HG03460 (cell line): ENCODE measurements at regions not wholly inside any gene's neighbourhood (a gene's known extent, or its start where the extent isn't known, plus 50 kb on each side); places are given as distances from the start of the nearest gene placed in this dataset.
"Not testable (repeated sequence)": the region's sequence is repeated elsewhere in the genome, so short reads cannot be mapped to it uniquely, and the experiment has no call there.

Source experiments
- ATAC-seq: cut with Tn5 transposase; IDR thresholded peaks from one replicate; pipeline ENCODE4 v1.9.1; 2021; ENCODE audit not compliant: unreplicated experiment

- no peak for ATAC-seq
Measured at GRCh38 chr13:44676534-44676933, 100.4 kb upstream of the TSC22D1 start.

- ATAC-seq: no peak
Measured at GRCh38 chr13:44669534-44669933, 93.4 kb upstream of the TSC22D1 start.

GRCh38 chr13:44668688-44669087, 92.6 kb upstream of the TSC22D1 start:
- ATAC-seq: no peak

- ATAC-seq: no peak
Measured at GRCh38 chr13:44667943-44668342, 91.8 kb upstream of the TSC22D1 start.

GRCh38 chr13:44666538-44666937, 90.4 kb upstream of the TSC22D1 start:
- not testable (repeated sequence) for ATAC-seq

- no peak for ATAC-seq
Measured at GRCh38 chr13:44664308-44664707, 88.2 kb upstream of the TSC22D1 start.

- ATAC-seq: no peak
Measured at GRCh38 chr13:44662515-44662914, 86.4 kb upstream of the TSC22D1 start.

GRCh38 chr13:44661936-44662335, 85.8 kb upstream of the TSC22D1 start:
- ATAC-seq: no peak

GRCh38 chr13:44660050-44660449, 83.9 kb upstream of the TSC22D1 start:
- ATAC-seq: no peak

GRCh38 chr13:44652962-44653660, 77.0 kb upstream of the TSC22D1 start:
- ATAC-seq: no peak

- no peak for ATAC-seq
Measured at GRCh38 chr13:44652168-44652567, 76.0 kb upstream of the TSC22D1 start.

- no peak for ATAC-seq
Measured at GRCh38 chr13:44651724-44652123, 75.6 kb upstream of the TSC22D1 start.

GRCh38 chr13:44651209-44651608, 75.1 kb upstream of the TSC22D1 start:
- ATAC-seq: no peak

- no peak for ATAC-seq
Measured at GRCh38 chr13:44649834-44650233, 73.7 kb upstream of the TSC22D1 start.

- peak; percentile 65 for ATAC-seq
Measured at GRCh38 chr13:44649104-44649428, 72.9 kb upstream of the TSC22D1 start.

GRCh38 chr13:44648392-44649103, 72.4 kb upstream of the TSC22D1 start:
- ATAC-seq: peak; percentile 32

- ATAC-seq: not testable (repeated sequence)
Measured at GRCh38 chr13:44647560-44647959, 71.4 kb upstream of the TSC22D1 start.

GRCh38 chr13:44646044-44646443, 69.9 kb upstream of the TSC22D1 start:
- no peak for ATAC-seq

GRCh38 chr13:44643256-44643655, 67.1 kb upstream of the TSC22D1 start:
- no peak for ATAC-seq

- ATAC-seq: no peak
Measured at GRCh38 chr13:44637581-44637980, 61.5 kb upstream of the TSC22D1 start.

- ATAC-seq: no peak
Measured at GRCh38 chr13:44629465-44630183, 53.5 kb upstream of the TSC22D1 start.

- not testable (repeated sequence) for ATAC-seq
Measured at GRCh38 chr13:44628826-44629225, 52.7 kb upstream of the TSC22D1 start.
